ENCODE measurements at regions not wholly inside any gene's neighbourhood (a gene's known extent, or its start where the extent isn't known, plus 50 kb on each side); places are given as distances from the start of the nearest gene placed in this dataset.

DNA sequence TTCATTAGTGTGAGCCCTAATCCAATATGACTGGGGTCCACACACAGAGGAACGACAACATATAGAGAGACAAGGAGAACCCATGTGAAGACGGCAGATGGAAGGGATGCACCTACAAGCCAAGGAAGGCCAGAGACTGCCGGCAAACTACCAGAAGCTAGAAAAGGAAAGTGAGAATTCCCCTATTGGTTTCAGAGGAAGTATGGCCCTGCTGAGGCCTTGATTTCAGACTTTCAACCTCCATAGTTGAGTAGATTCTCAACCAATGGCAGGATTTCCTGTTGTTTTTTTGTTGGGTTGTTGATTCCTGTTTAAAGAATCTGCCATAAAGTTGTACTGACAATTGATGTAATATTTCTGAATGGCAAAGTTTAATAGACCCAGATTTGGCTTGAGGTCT lies 241.5 kb downstream of the SATB2 start:
- DNase-seq: no peak
- Mint-ChIP-seq H3K4me1 (peaks cover 3% of the 10 kb centered on the region), H3K27ac (no peak overlapping the region), H3K4me3 (no peak overlapping the region), H3K27me3 (ENCODE audit: insufficient read depth) (no peaks in the 10 kb centered on the region), H3K36me3 (ENCODE audit: low read depth) (no peaks in the 10 kb centered on the region), H3K9me3 (peaks cover 12% of the 10 kb centered on the region)
- Histone ChIP-seq H3K9me3 (ENCODE audit: control insufficient read depth, low read length) (peaks cover 18% of the 10 kb centered on the region), H3K36me3 (ENCODE audit: control insufficient read depth, insufficient read depth, low read length) (no peaks in the 10 kb centered on the region), H3K9ac (ENCODE audit: extremely low read depth, low read length, poor library complexity, severe bottlenecking) (no peak overlapping the region), H3K27ac (ENCODE audit: low read depth, low read length) (no peak overlapping the region), H3K4me3 (ENCODE audit: low read length) (no peak overlapping the region), H3K4me1 (ENCODE audit: control insufficient read depth, insufficient read depth, low read length) (peaks cover 4% of the 10 kb centered on the region), H3K27me3 (ENCODE audit: control insufficient read depth, insufficient read depth, low read length, poor library complexity, severe bottlenecking) (no peaks in the 10 kb centered on the region)
- 95 to 98% methylated on average over 3 of the region's 3 CpGs for WGBS, 2 experiments (ENCODE audit: insufficient coverage in 1 of 2, insufficient read length in 1 of 2)
- TF ChIP-seq, protein P1, sequence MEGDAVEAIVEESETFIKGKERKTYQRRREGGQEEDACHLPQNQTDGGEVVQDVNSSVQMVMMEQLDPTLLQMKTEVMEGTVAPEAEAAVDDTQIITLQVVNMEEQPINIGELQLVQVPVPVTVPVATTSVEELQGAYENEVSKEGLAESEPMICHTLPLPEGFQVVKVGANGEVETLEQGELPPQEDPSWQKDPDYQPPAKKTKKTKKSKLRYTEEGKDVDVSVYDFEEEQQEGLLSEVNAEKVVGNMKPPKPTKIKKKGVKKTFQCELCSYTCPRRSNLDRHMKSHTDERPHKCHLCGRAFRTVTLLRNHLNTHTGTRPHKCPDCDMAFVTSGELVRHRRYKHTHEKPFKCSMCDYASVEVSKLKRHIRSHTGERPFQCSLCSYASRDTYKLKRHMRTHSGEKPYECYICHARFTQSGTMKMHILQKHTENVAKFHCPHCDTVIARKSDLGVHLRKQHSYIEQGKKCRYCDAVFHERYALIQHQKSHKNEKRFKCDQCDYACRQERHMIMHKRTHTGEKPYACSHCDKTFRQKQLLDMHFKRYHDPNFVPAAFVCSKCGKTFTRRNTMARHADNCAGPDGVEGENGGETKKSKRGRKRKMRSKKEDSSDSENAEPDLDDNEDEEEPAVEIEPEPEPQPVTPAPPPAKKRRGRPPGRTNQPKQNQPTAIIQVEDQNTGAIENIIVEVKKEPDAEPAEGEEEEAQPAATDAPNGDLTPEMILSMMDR (conservative IDR thresholded peaks at IDR 0.05): no peak

DNA sequence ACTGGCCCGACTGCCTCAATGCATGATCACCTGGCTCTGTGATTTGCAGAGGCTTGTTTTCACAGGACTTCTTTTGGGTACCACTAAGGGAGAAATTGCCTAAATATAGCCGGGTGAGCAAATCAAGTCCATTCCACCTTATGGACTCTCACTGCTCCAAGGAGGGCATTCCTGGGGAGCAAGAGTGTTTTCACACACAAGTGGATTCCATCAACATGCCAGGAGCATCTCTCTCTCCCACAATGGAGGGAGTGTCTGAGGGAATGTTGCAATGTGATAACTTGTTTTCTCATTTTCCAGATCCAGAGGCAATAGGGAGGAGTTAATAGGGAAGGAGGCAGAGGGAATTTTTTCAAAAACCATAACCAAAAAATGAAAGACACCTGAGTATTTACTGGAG lies 250.7 kb downstream of the SATB2 start:
- H3K27ac ChIP-seq (ENCODE audit: low read depth, low read length): no peak overlapping the region
- DNase-seq: no peak
- H3K36me3 Mint-ChIP-seq (ENCODE audit: low read depth): no peaks in the 10 kb centered on the region
- no peaks in the 10 kb centered on the region for H3K27me3 ChIP-seq (ENCODE audit: control insufficient read depth, insufficient read depth, low read length, poor library complexity, severe bottlenecking)
- H3K9ac ChIP-seq (ENCODE audit: extremely low read depth, low read length, poor library complexity, severe bottlenecking): no peak overlapping the region
- no peak overlapping the region for H3K4me3 Mint-ChIP-seq
- peaks cover 4% of the 10 kb centered on the region for H3K9me3 Mint-ChIP-seq
- 93 to 97% methylated on average over 2 of the region's 2 CpGs for WGBS, 2 experiments (ENCODE audit: insufficient coverage in 1 of 2, insufficient read length in 1 of 2)
- TF ChIP-seq, protein P1 (conservative IDR thresholded peaks at IDR 0.05): no peak
- H3K27ac Mint-ChIP-seq: no peak overlapping the region
- H3K4me1 ChIP-seq (ENCODE audit: control insufficient read depth, insufficient read depth, low read length): no peaks in the 10 kb centered on the region
- no peak overlapping the region for H3K4me3 ChIP-seq (ENCODE audit: low read length)
- H3K4me1 Mint-ChIP-seq: no peaks in the 10 kb centered on the region
- H3K36me3 ChIP-seq (ENCODE audit: control insufficient read depth, insufficient read depth, low read length): no peaks in the 10 kb centered on the region
- no peaks in the 10 kb centered on the region for H3K27me3 Mint-ChIP-seq (ENCODE audit: insufficient read depth)
- peaks cover 6% of the 10 kb centered on the region for H3K9me3 ChIP-seq (ENCODE audit: control insufficient read depth, low read length)

GRCh38 chr2:199206536-199206935 lies 251.2 kb downstream of the SATB2 start:
- Mint-ChIP-seq H3K9me3 (no peaks in the 10 kb centered on the region), H3K27ac (no peak overlapping the region), H3K4me1 (no peaks in the 10 kb centered on the region), H3K36me3 (ENCODE audit: low read depth) (no peaks in the 10 kb centered on the region), H3K4me3 (no peak overlapping the region), H3K27me3 (ENCODE audit: insufficient read depth) (no peaks in the 10 kb centered on the region)
- Histone ChIP-seq H3K9ac (ENCODE audit: extremely low read depth, low read length, poor library complexity, severe bottlenecking) (no peak overlapping the region), H3K4me3 (ENCODE audit: low read length) (no peak overlapping the region), H3K4me1 (ENCODE audit: control insufficient read depth, insufficient read depth, low read length) (no peaks in the 10 kb centered on the region), H3K36me3 (ENCODE audit: control insufficient read depth, insufficient read depth, low read length) (no peaks in the 10 kb centered on the region), H3K9me3 (ENCODE audit: control insufficient read depth, low read length) (peaks cover 2% of the 10 kb centered on the region), H3K27me3 (ENCODE audit: control insufficient read depth, insufficient read depth, low read length, poor library complexity, severe bottlenecking) (no peaks in the 10 kb centered on the region), H3K27ac (ENCODE audit: low read depth, low read length) (no peak overlapping the region)
- 94 to 97% methylated on average over 9 of the region's 9 CpGs for WGBS, 2 experiments (ENCODE audit: insufficient coverage in 1 of 2, insufficient read length in 1 of 2)
- TF ChIP-seq, protein P1 (conservative IDR thresholded peaks at IDR 0.05): no peak
- no peak for DNase-seq

All from endodermal cell (in vitro differentiated cells).